Body of pancreas (tissue), 4 donors: ENCODE measurements at regions not wholly inside any gene's neighbourhood (a gene's known extent, or its start where the extent isn't known, plus 50 kb on each side); places are given as distances from the start of the nearest gene placed in this dataset.

Experiments used
- ATAC-seq: fragments of 150-250 bp; one replicate; pipeline ENCODE4 v1.9.1; 2016
- DNase-seq, 4 donors: peaks; one replicate each; pipeline ENCODE4 v3.0.0-alpha.2; 2019
- H3K27ac ChIP-seq, 4 donors: fragments of 200-600 bp; sonication (generic); 1 replicate in 3 of 4; 2 replicates in 1 of 4; pipeline versions ENCODE4 v1.5.1 to v1.6.1; 2016 to 2019; ENCODE audit warnings: mild to moderate bottlenecking in 1 of 4, mixed read lengths in 1 of 4, moderate library complexity in 1 of 4
- H3K27me3 ChIP-seq, 2 donors: fragments of 200-600 bp; sonication (generic); one replicate each; pipeline ENCODE4 v1.6.0; 2016; ENCODE audit warnings: mild to moderate bottlenecking in 1 of 2
- H3K36me3 ChIP-seq, 2 donors: fragments of 200-600 bp; sonication (generic); replicated peaks in 1 of 2; 2 replicates each; pipeline ENCODE4 v1.5.1; 2016; ENCODE audit warnings: low read depth in 2 of 2; ENCODE audit not compliant: insufficient read depth in 1 of 2
- H3K4me1 ChIP-seq: fragments of 200-600 bp; sonication (generic); one replicate; pipeline ENCODE4 v1.6.0; 2016
- H3K4me3 ChIP-seq, 2 donors: fragments of 200-600 bp; sonication (generic); 1 replicate in 1 of 2; 2 replicates in 1 of 2; pipeline ENCODE4 v1.5.1; 2016 to 2019
- H3K9me3 ChIP-seq, 3 donors: fragments of 200-600 bp; sonication (generic); 1 replicate in 2 of 3; 2 replicates in 1 of 3; pipeline ENCODE4 v1.5.1; 2016
- POLR2A ChIP-seq, 3 donors: fragments of 450-650 bp; IDR thresholded peaks; one replicate each; pipeline ENCODE4 v1.6.1; 2016; ENCODE audit warnings: antibody characterized with exemption in 3 of 3, mild to moderate bottlenecking in 2 of 3
- WGBS, 2 donors: methylation state at CpG; one replicate each; pipeline ENCODE4 v1.1.5; 2017; 5-methylcytosine and 5-hydroxymethylcytosine counted together
- intact Hi-C: fragments of 100-400 bp; cut with DNase I; formaldehyde crosslinking; loops from one replicate; pipeline ENCODE4 v1.15.1; 2023
- TF ChIP-seq, protein P1 (sequence below), 7 experiments: fragments of 450-650 bp in 4 of 7; fragments of 200-600 bp in 3 of 7; sonication (generic) in 3 of 7; IDR thresholded peaks; one replicate each; pipeline ENCODE4 v1.5.1; 2016 to 2019; ENCODE audit warnings: antibody characterized with exemption in 7 of 7

DNA sequence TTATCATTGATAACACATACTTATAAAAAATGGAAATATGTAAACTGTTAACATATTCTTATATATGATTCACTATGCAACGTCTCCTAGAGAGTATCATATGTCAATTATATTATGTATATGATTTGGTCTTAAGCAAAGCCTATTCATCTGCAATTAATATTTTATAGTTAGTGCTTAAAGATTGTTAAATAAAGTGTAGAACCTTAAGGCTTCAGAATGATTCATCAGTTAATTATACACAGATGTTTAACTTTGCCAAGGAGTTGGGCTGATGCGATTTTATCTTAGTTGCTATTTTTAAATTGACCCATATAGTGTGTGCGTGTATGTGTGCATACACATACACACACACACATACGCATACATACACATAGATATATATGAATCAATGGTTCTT, 323.1 kb downstream of the RBM43 start:
- TF ChIP-seq POLR2A (IDR thresholded peaks at IDR 0.05), result no peak
- TF ChIP-seq, protein P1, sequence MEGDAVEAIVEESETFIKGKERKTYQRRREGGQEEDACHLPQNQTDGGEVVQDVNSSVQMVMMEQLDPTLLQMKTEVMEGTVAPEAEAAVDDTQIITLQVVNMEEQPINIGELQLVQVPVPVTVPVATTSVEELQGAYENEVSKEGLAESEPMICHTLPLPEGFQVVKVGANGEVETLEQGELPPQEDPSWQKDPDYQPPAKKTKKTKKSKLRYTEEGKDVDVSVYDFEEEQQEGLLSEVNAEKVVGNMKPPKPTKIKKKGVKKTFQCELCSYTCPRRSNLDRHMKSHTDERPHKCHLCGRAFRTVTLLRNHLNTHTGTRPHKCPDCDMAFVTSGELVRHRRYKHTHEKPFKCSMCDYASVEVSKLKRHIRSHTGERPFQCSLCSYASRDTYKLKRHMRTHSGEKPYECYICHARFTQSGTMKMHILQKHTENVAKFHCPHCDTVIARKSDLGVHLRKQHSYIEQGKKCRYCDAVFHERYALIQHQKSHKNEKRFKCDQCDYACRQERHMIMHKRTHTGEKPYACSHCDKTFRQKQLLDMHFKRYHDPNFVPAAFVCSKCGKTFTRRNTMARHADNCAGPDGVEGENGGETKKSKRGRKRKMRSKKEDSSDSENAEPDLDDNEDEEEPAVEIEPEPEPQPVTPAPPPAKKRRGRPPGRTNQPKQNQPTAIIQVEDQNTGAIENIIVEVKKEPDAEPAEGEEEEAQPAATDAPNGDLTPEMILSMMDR (IDR thresholded peaks at IDR 0.05), result no peak
- intact Hi-C loops, result no loop called here
- no peaks in the 10 kb centered on the region for H3K36me3 ChIP-seq
- no peak overlapping the region for H3K27ac ChIP-seq
- no peaks in the 10 kb centered on the region for H3K9me3 ChIP-seq
- no peaks in the 10 kb centered on the region for H3K27me3 ChIP-seq
- ATAC-seq (no peak), DNase-seq (no peak)
- H3K4me1 ChIP-seq, result no peaks in the 10 kb centered on the region
- no peak overlapping the region for H3K4me3 ChIP-seq
- 51 to 52% methylated on average over 4 of the region's 4 CpGs for WGBS, 2 donors

DNA sequence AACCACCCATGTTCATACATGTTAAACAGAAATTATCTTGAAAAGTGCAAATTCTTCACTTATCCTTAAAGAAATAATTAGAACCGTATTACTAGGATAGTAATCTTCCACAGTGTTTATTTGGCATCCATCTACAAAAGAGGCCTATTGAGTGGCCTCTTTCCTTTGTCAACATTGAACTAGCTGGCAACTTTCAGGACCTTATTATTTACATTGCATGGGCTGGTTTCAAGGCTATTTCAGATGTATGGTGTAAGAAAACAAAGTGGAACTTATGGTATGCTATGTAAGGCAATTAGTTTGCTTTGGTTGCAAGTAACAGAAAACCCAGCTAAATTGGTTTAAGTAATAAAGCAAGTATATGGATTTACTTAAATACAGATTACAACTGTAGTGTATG, 324.6 kb downstream of the RBM43 start:
- ATAC-seq (no peak), DNase-seq (no peak)
- Histone ChIP-seq H3K27ac (no peak overlapping the region), H3K4me3 (no peak overlapping the region), H3K27me3 (no peaks in the 10 kb centered on the region), H3K9me3 (no peaks in the 10 kb centered on the region), H3K4me1 (no peaks in the 10 kb centered on the region), H3K36me3 (no peaks in the 10 kb centered on the region)
- WGBS, 2 donors, result 23 to 25% methylated on average over 1 of the region's 1 CpG
- intact Hi-C loops, result no loop called here
- TF ChIP-seq, protein P1 (IDR thresholded peaks at IDR 0.05), result no peak
- TF ChIP-seq POLR2A (IDR thresholded peaks at IDR 0.05), result no peak

DNA sequence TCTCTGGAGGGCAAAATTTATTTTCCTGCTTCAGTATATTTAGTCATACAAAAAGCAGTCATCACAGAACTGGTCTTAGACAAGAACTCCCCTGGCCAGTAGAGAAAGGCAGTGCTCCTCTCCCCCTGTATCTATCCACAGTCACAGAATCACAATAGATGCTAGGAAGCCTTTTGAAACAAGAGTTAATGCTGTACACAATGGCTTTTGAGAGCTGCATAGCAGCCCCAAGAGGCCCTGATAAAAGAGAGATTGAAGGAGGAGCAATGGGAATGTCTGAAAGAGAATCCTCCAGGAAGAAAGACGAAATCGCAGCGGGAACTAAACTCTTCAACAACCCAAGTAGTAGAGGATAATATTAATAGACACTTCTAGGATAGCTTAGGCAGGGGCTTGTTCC, 330.2 kb downstream of the RBM43 start:
- Histone ChIP-seq H3K4me3 (no peak overlapping the region), H3K27ac (no peak overlapping the region), H3K27me3 (no peaks in the 10 kb centered on the region), H3K4me1 (no peaks in the 10 kb centered on the region), H3K9me3 (no peaks in the 10 kb centered on the region), H3K36me3 (no peaks in the 10 kb centered on the region)
- DNase-seq (no peak), ATAC-seq (no peak)
- 62 to 80% methylated on average over 3 of the region's 3 CpGs for WGBS, 2 donors
- intact Hi-C loops, result no loop called here
- TF ChIP-seq, protein P1 (IDR thresholded peaks at IDR 0.05), result no peak
- TF ChIP-seq POLR2A (IDR thresholded peaks at IDR 0.05), result no peak

DNA sequence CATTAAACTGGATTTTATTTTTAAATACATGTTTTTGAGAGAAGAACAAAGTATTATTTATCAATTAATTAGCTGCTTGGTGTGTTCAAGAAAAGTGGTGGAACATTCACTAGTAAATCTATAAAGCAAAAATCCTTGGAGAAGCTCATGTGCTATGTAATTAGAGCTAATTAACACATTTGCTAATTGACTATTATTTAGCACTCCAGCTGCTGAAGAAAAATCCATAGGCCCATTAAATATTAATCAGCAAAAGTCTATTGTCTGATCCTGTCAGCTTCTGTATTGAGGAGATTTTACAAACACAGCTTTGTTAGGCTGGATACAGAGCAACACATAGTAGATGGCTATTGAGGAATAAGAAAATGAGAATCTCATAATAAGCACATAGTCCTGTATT, 336.1 kb downstream of the RBM43 start:
- no peak for TF ChIP-seq POLR2A (IDR thresholded peaks at IDR 0.05)
- TF ChIP-seq, protein P1 (IDR thresholded peaks at IDR 0.05), result no peak
- H3K36me3 ChIP-seq, result no peaks in the 10 kb centered on the region
- intact Hi-C loops, result no loop called here
- ATAC-seq (no peak), DNase-seq (no peak)
- no peak overlapping the region for H3K27ac ChIP-seq
- no peaks in the 10 kb centered on the region for H3K9me3 ChIP-seq
- no peak overlapping the region for H3K4me3 ChIP-seq
- no peaks in the 10 kb centered on the region for H3K4me1 ChIP-seq
- H3K27me3 ChIP-seq, result no peaks in the 10 kb centered on the region

DNA sequence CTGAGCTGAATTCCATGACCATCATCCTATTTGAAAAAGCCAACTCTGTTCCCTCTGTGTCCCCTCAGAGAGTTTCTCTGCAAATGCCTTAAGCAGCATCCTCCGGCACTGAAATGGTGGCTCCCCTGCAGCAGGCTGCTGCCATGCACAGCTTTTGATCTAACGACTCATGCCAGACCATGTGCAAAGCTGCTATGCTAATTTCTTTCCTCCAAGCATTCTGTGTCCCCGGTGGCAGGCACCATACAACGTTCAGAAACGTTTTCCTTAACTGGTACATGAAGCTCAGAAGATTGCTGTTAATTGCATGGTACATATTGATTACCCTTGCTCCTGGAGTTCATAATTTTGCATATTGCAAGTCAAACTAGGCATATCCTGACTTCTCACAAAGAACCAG, 336.8 kb downstream of the RBM43 start:
- Histone ChIP-seq H3K4me1 (no peaks in the 10 kb centered on the region), H3K36me3 (no peaks in the 10 kb centered on the region), H3K4me3 (no peak overlapping the region), H3K9me3 (no peaks in the 10 kb centered on the region), H3K27ac (no peak overlapping the region), H3K27me3 (no peaks in the 10 kb centered on the region)
- TF ChIP-seq POLR2A (IDR thresholded peaks at IDR 0.05), result no peak
- TF ChIP-seq, protein P1 (IDR thresholded peaks at IDR 0.05), result no peak
- no peak for DNase-seq
- 26 to 31% methylated on average over 5 of the region's 5 CpGs for WGBS, 2 donors
- ATAC-seq, result no peak
- intact Hi-C loops, result no loop called here
